Liver (tissue), 3 donors: ENCODE measurements at regions not wholly inside any gene's neighbourhood (a gene's known extent, or its start where the extent isn't known, plus 50 kb on each side); places are given as distances from the start of the nearest gene placed in this dataset.

Source experiments
- CTCF ChIP-seq: fragments of 150-350 bp; IDR thresholded peaks from 2 replicates; pipeline ENCODE4 v1.5.1; 2017; ENCODE audit warnings: improper control_type of control experiment, low read depth, low read length; ENCODE audit not compliant: missing input control
- JUND ChIP-seq, 2 donors: IDR thresholded peaks; 2 replicates each; pipeline ENCODE4 v1.6.1; 2016; ENCODE audit warnings: antibody characterized with exemption in 2 of 2
- MAX ChIP-seq: IDR thresholded peaks from 2 replicates; pipeline ENCODE4 v1.6.1; 2016; ENCODE audit warnings: antibody characterized with exemption
- REST ChIP-seq: IDR thresholded peaks from 2 replicates; pipeline ENCODE4 v1.6.1; 2016; ENCODE audit warnings: antibody characterized with exemption, mild to moderate bottlenecking
- donor health status: healthy.
- donor health status: healthy.

GRCh38 chr18:55106906-55107305, 147.6 kb upstream of the CCDC68 start:
- TF ChIP-seq JUND (IDR thresholded peaks at IDR 0.05) = no peak
- TF ChIP-seq CTCF = no peak
- TF ChIP-seq MAX = no peak
- TF ChIP-seq REST = no peak
